GM12872 (cell line): ENCODE measurements at regions not wholly inside any gene's neighbourhood (a gene's known extent, or its start where the extent isn't known, plus 50 kb on each side); places are given as distances from the start of the nearest gene placed in this dataset.

ENCODE experiments used
- TF ChIP-seq, protein P1 (sequence below): IDR thresholded peaks from 3 replicates; pipeline ENCODE4 v1.5.1; 2011; ENCODE audit warnings: low read depth, mild to moderate bottlenecking, low read length, moderate library complexity; ENCODE audit not compliant: insufficient read depth

DNA sequence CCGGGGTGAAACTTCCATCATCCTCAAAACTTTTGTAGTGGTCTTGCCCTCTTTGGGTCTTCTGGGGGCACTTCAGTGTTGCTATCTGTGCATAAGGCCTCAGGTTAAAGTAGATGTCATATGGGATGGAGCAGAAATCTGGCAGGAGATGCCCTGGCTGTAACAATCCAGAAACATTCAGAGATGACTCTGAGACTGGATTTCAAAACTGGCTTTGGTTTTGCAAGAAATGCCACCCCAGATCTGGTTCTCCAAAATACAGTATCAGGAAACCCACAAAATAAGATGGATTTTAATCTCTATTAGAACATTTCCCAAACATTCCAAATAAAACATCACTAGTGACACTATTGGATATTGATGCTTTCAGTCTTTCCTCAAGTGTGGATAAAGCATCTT lies 191.5 kb downstream of the REEP3 start:
- TF ChIP-seq, protein P1, sequence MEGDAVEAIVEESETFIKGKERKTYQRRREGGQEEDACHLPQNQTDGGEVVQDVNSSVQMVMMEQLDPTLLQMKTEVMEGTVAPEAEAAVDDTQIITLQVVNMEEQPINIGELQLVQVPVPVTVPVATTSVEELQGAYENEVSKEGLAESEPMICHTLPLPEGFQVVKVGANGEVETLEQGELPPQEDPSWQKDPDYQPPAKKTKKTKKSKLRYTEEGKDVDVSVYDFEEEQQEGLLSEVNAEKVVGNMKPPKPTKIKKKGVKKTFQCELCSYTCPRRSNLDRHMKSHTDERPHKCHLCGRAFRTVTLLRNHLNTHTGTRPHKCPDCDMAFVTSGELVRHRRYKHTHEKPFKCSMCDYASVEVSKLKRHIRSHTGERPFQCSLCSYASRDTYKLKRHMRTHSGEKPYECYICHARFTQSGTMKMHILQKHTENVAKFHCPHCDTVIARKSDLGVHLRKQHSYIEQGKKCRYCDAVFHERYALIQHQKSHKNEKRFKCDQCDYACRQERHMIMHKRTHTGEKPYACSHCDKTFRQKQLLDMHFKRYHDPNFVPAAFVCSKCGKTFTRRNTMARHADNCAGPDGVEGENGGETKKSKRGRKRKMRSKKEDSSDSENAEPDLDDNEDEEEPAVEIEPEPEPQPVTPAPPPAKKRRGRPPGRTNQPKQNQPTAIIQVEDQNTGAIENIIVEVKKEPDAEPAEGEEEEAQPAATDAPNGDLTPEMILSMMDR, result no peak

DNA sequence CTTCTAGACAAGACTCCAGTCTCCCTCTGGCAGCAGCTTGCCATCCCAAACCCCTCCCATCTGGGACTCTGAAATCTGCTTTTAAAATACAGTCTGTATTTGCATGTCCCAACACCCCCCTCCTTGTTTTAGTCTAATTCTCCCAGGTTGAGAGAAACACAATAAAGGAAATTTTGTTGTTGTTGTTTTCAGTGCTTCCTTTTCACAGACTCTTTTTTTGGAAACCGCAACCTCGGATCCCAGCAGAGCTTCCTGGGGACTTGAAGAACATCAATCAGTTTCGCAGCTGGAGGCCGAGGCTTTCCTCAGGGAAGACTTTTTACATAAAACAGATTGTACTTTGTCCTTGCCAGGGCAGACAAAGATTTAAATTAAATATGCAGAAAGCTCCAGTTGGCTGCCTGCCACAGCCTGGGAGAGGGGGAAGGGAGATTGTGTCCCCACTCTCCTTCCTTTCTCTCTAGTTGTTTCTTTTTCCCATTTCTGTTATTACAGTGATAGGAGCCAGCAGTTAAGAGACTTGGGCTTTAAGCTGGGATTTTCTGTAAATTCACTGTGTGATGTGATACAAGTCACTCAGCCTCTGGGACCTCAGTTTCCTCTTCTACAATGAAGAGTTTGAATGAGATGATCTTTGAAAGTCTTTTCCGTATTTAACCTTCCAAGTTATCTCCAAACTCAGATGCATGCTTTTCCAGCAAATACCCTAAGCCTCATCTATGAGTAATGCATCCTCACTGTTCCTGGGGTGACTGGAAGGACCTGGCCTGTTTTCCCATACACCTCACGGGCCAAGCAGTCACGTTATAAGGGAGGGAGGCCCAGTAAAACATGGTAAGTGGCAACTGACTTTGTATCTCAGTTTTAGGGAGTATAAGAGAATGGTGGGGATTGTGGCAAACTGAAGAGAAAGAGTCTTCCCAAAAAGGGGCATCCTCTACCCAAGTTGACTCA lies 192.3 kb downstream of the REEP3 start:
- TF ChIP-seq, protein P1, result no peak

DNA sequence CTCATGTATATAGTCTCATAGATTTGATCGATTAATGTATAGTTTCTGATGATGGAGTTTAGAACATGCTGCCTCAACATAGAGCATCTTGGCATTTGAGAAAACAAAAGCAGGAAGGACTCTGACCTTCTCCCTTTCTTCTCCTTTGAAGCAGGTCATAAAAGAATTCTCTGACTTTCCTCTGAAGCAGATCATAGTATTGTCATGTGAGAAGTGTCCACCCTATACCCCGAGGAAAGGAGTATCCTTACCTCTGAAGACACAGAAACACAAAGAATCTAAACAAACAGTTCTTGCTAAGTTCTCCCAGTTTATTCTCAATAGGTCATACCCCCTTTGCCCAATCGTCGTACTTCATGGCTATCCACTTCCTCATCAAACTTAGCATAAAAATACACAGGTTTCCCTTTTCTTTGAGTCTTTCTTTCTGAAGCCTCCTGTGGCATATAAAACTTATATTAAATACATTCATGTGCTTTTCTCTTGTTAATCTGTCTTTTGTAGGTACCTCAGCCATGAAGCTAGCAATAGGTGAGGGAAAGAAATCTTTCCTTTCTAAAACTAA lies 194.9 kb downstream of the REEP3 start:
- TF ChIP-seq, protein P1, result no peak

DNA sequence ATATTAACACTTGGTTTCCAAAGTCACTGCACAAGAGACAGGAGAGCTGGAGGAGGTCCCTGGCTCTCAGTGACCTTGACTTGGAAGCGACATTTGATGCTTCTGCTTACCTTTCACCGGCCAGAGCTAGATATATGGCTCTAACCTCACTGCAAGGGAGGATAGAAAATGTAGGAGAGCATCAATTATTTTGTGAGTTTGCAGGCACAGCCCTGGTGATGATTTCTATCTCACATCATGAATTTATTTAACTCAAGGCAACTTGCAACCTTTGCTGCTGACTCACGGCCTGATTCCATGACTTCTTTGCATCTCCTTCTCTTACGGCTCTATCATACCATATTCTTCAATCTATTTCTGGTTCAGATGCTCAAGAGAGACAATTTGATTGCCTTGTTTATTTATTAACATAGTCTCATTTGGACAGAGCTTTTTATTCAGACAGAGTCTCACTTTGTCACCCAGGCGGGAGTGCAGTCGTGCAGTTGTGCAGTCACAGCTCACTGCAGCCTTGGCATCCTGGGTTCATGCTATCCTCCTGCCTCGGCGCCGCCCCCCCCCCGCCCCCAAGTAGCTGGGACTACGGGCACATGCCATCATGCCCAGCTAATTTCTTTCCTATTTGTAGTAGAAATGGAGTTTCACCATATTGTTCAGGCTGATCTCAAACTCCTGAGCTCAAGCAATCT lies 196.0 kb downstream of the REEP3 start:
- TF ChIP-seq, protein P1, result no peak

DNA sequence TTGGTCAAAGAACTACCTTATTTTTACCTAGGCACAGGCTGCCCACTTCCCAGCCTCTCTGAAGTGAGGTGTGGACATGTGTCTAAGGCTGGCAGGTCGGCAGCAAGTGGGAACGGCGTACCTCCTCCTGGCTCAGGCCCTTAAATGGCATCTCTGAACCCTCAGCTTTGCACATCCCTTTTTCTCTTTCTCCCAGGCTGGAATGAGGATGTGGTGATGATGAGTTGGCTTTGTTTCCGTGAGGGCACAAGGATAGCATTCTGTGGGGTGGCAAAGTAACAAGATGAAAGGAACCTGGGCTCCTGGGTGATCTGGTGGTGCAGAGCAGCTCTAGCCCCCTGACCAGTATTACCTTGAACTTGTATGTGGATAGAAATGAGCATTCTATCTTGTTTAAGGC lies 196.8 kb downstream of the REEP3 start:
- TF ChIP-seq, protein P1, result no peak

DNA sequence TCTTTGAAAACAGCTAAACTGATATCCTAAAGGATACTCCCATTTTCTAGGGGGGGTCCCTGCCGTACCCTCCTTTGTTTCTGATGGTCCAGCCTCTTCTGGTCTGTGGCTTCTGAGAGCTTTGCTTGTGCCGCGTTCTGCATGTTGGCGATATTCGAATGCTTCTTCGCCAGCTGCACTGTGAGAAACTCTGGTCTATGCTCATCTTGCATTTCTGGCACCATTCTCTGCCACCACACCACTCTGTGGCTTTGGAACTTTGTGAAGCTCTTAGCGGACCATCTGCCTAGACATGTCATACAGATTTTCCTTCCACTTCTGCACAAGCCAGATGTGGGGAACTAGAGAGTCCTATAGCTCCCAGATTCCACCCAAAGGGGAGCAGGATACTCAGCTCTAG lies 197.2 kb downstream of the REEP3 start:
- TF ChIP-seq, protein P1, result no peak

DNA sequence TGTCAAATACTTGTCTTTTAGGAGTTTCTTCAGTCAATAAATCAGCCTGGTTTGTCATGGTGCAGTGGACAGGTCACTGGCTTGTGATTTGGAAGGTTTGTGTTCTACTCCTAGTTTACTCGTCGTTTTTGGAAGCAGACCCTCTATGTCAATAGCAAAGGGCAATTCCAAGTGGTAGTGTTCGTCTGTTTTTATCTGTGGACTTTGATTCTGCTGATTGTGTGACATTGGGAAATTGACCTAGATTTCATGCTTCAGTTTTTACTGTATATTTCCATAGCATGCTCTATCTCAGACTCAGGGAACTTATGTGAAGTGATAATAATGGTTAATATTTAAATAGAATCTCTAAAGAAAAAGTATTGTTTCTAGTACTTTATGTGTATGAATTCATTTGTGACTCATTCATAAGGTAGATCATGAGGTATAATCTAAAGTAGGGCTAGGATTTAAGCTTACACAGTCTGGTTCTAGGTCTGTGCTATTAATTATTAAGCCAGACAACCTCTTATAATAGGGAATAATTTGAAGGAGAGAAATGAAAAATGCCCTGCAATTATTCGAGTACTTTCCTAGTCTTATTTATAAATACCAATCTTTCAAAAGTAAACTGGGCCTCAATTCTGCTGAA lies 198.1 kb downstream of the REEP3 start:
- TF ChIP-seq, protein P1, result no peak
